GM19238 (cell line): ENCODE measurements at regions not wholly inside any gene's neighbourhood (a gene's known extent, or its start where the extent isn't known, plus 50 kb on each side); places are given as distances from the start of the nearest gene placed in this dataset.
A peak's percentile ranks its signal among the peaks of the same experiment; 100 is the strongest.
"Not testable (repeated sequence)": the region's sequence is repeated elsewhere in the genome, so short reads cannot be mapped to it uniquely, and the experiment has no call there.

Experiments used
- DNase-seq: peaks from one replicate; pipeline ENCODE4 v3.0.0; 2011; ENCODE audit warnings: low spot score; ENCODE audit not compliant: insufficient read length

GRCh38 chr10:25858076-25858475, 76.0 kb upstream of the MYO3A start:
- DNase-seq: no peak

- no peak for DNase-seq
Measured at GRCh38 chr10:25865267-25865666, 68.8 kb upstream of the MYO3A start.

- no peak for DNase-seq
Measured at GRCh38 chr10:25867321-25867720, 66.7 kb upstream of the MYO3A start.

DNA sequence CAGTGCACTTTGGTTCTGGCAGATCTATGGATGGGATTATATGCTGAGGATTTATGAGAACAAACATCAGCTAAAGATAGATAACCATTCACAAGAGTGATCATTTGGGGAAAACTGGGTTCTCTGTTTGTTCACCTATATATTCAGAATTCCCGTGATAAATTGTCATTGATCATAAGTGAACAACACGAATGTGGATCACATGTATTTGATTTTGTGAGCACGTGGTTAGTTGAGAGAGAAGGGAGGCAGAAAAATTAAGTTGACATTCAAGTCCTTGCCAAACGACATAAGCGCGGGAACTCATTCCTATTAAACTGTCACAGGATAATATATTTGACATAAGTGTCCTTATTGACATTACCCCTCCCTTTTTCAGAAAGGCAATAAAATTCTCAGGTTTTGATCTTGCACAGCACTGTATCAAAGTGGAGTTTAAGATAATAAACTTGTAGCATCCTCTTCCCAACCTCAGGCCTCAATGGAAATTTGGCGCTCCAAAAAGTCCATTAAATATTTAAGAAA, 64.9 kb upstream of the MYO3A start:
- no peak for DNase-seq

DNA sequence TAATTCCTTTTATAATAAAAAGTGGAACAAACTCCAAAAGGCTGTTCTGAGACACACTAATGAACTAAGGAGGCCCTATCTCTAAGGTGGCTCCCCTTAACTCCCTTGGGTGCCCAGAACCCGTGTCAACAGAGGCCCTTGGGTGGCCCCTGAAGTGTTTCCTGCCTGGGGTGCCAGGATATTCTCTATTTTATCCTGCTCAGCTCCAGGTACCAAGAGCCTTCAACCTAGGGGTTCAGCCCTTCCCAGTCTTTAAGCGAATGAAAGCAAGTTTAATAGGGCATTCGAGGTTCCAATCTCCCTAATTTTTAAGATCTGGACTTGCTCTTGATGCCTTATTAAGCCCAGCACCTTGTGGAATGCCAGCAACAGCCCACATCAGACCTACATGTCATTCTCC, 64.4 kb upstream of the MYO3A start:
- no peak for DNase-seq

GRCh38 chr10:25874402-25874801, 59.6 kb upstream of the MYO3A start:
- not testable (repeated sequence) for DNase-seq

DNA sequence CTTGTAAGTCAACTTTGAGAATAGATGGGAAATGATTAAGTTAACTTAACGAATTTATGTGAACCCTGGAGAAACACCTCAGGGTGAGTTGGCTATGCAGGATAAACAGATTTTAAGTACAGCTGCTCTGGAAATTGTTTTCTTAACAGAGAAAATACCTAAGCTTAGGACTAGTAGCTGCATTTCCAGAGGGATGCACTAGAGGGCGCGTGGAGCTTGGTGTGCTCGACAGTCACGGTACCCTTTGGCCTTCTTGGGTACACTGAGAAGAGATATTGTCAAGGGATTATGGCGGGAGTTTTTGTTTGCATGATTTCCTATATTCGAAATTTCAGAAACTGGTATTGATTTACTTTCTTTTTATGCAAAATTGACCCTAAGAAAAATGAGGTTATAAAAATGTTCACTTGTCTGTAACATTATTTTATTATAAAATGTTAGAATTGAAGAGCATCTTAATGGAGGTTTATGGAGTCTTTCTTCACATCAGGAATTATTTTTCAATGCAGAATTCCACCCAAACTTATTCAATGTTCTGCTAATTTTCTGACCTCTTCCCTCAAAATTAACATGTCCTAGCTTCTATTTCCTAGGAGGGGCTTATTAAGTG, 58.4 kb upstream of the MYO3A start:
- peak; percentile 33 for DNase-seq

DNA sequence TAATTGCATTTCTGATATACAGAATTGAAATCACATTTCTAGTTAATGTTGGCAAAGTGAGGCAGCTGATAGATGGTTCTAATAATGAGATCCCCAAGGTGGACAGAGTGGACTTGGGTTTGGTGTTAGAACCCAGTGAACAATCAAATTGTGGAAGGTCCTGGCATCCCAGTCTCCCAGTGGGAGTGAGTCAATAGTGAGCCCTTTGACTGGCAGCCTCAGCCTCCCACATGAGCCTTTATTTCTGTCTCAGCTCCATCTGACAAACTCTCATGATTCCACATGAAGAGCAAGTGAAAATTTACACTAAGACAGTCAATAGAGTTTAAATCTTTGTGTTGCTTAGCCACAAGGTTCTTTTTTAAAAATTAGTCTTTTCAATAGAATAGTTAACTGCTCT, 56.7 kb upstream of the MYO3A start:
- DNase-seq: no peak
